Astrocyte (in vitro differentiated cells and primary cell): ENCODE measurements at regions not wholly inside any gene's neighbourhood (a gene's known extent, or its start where the extent isn't known, plus 50 kb on each side); places are given as distances from the start of the nearest gene placed in this dataset.

Experiments used
- CTCF ChIP-seq: IDR thresholded peaks from 2 replicates; pipeline ENCODE4 v1.5.1; 2011; ENCODE audit warnings: low read depth, mild to moderate bottlenecking, inconsistent platforms, low read length, moderate library complexity; ENCODE audit not compliant: insufficient read depth
- EZH2 ChIP-seq: IDR thresholded peaks from 2 replicates; pipeline ENCODE4 v1.6.1; 2012; ENCODE audit warnings: mild to moderate bottlenecking, low read length, inconsistent platforms; ENCODE audit not compliant: insufficient read depth

DNA sequence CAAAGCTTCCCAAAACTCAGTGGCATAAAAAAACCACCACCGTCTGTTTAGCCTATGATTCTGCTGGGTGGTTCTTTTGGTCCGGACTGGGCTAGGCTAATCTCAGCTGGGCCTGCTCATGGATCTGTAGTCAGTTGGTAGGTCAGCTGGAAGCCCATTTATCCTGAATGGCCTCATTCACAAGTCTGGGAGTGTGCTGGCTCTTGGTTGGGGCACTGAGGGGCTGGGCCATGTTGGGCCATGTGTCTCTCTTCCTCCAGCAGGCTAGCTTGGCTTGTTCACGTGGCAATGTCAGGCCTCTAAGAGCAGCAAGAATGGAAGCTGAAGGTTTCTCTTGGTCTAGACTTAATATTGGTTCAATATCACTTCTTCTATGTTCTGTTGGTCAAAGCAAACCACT lies 95.7 kb upstream of the HS6ST1 start:
- no peak for TF ChIP-seq EZH2
- no peak for TF ChIP-seq CTCF
